ENCODE measurements at regions not wholly inside any gene's neighbourhood (a gene's known extent, or its start where the extent isn't known, plus 50 kb on each side); places are given as distances from the start of the nearest gene placed in this dataset.

GRCh38 chr2:155162494-155162893 is 464.0 kb downstream of the KCNJ3 start:
- TF ChIP-seq POLR2A (IDR thresholded peaks at IDR 0.05) (no peak), CTCF (IDR thresholded peaks at IDR 0.05) (no peak), POLR2AphosphoS5 (IDR thresholded peaks at IDR 0.05) (no peak)
